ENCODE measurements at regions not wholly inside any gene's neighbourhood (a gene's known extent, or its start where the extent isn't known, plus 50 kb on each side); places are given as distances from the start of the nearest gene placed in this dataset.

GRCh38 chr5:27437594-27438200, 399.3 kb upstream of the CDH9 start:
- TF ChIP-seq CTCF (IDR thresholded peaks at IDR 0.05) (no peak), ZFX (IDR thresholded peaks at IDR 0.05; ENCODE audit: borderline replicate concordance) (no peak)
